K562 (cell line): ENCODE measurements at regions not wholly inside any gene's neighbourhood (a gene's known extent, or its start where the extent isn't known, plus 50 kb on each side); places are given as distances from the start of the nearest gene placed in this dataset.

Experiments
- ATAC-seq: fragments of 200-7000 bp; cut with Tn5 transposase; 3 replicates; pipeline ENCODE4 v1.9.1; 2020; ENCODE audit warnings: moderate library complexity
- BruUV-seq: library from RNA; stranded (reverse); fragments of 400-500 nt; replicated peaks from 2 replicates; lab custom pipeline; 2021; lab: Mats Ljungman, UMichigan
- CTCF ChIA-PET: fragments of 300-600 bp; formaldehyde crosslinking; extraction: SDS; loops from one replicate; lab custom pipeline; 2021; ENCODE audit warnings: low intra/inter-chr PET ratio; lab: Yijun Ruan, JAX
- POLR2A ChIA-PET: fragments of 300-600, 350-650 bp; sonication (Branson Sonifier 250); formaldehyde crosslinking; extraction: SDS; loops from one replicate; lab custom pipeline; 2021; ENCODE audit warnings: antibody characterized with exemption, inconsistent platforms; lab: Yijun Ruan, JAX
- DNase-seq, 4 experiments: peaks; one replicate each; pipeline versions ENCODE4 v3.0.0 to v3.0.0-alpha.2; 2011 to 2018; ENCODE audit warnings: low spot score in 3 of 4, mixed read lengths in 3 of 4; ENCODE audit errors: extremely low read depth in 1 of 4
- FAIRE-seq: peaks from 2 replicates; lab custom pipeline; 2011; peaks lifted over from hg19 to GRCh38; lab: Jason Lieb, UNC
- H2AFZ ChIP-seq: 2 replicates; pipeline ENCODE4 v1.6.0; 2011; ENCODE audit warnings: low read depth, low read length, control low read depth, inconsistent platforms
- H3K27ac ChIP-seq: fragments of 200-600 bp; 3 replicates; pipeline ENCODE4 v1.8.0; 2011; ENCODE audit warnings: low read depth, mild to moderate bottlenecking, control low read depth, inconsistent platforms, low read length, moderate library complexity, mixed read lengths; ENCODE audit errors: extremely low read depth
- H3K27me3 ChIP-seq, 2 experiments: fragments of 300-600 bp in 1 of 2; 2 replicates in 1 of 2; 3 replicates in 1 of 2; pipeline versions ENCODE4 v1.6.0 to v1.8.0; 2011; ENCODE audit warnings: inconsistent platforms in 2 of 2, low read length in 2 of 2, mild to moderate bottlenecking in 1 of 2, mixed read lengths in 1 of 2, moderate library complexity in 1 of 2; ENCODE audit not compliant: control insufficient read depth in 2 of 2, insufficient read depth in 2 of 2
- H3K36me3 ChIP-seq: fragments of 300-600 bp; 3 replicates; pipeline ENCODE4 v1.8.0; 2011; ENCODE audit warnings: mild to moderate bottlenecking, low read length, inconsistent platforms; ENCODE audit not compliant: control insufficient read depth, insufficient read depth
- H3K4me1 ChIP-seq, 2 experiments: fragments of 200-600 bp in 1 of 2; replicated peaks in 1 of 2; 2 replicates in 1 of 2; 3 replicates in 1 of 2; pipeline versions ENCODE4 v1.5.1 to v1.8.0; 2011; ENCODE audit warnings: inconsistent platforms in 2 of 2, low read length in 2 of 2, mild to moderate bottlenecking in 1 of 2, mixed read lengths in 1 of 2, moderate library complexity in 1 of 2; ENCODE audit not compliant: control insufficient read depth in 2 of 2, insufficient read depth in 2 of 2
- H3K4me2 ChIP-seq: 2 replicates; pipeline ENCODE4 v1.6.1; 2011; ENCODE audit warnings: low read length, control low read depth, inconsistent platforms, mixed read lengths; ENCODE audit not compliant: insufficient read depth
- H3K4me3 ChIP-seq: fragments of 200-600 bp; sonication (generic), shearing (Covaris generic); 2 replicates; pipeline ENCODE4 v1.5.1; 2016; ENCODE audit warnings: control low read depth, inconsistent platforms
- H3K79me2 ChIP-seq: fragments of 200-600 bp; 3 replicates; pipeline ENCODE4 v1.8.0; 2011; ENCODE audit warnings: low read length, inconsistent platforms; ENCODE audit not compliant: control insufficient read depth, insufficient read depth
- H3K9ac ChIP-seq, 2 experiments: 2 replicates each; pipeline versions ENCODE4 v1.6.0 to v1.6.1; 2011; ENCODE audit warnings: low read depth in 2 of 2, low read length in 2 of 2, control low read depth in 1 of 2, inconsistent platforms in 1 of 2, mild to moderate bottlenecking in 1 of 2, mixed read lengths in 1 of 2; ENCODE audit not compliant: insufficient read depth in 1 of 2
- H3K9me1 ChIP-seq: one replicate; pipeline ENCODE4 v1.6.0; 2011; ENCODE audit warnings: inconsistent platforms, mild to moderate bottlenecking, low read length, moderate library complexity; ENCODE audit not compliant: control insufficient read depth, insufficient read depth
- H3K9me3 ChIP-seq: replicated peaks from 2 replicates; pipeline ENCODE4 v1.5.1; 2011; ENCODE audit warnings: low read depth, low read length, inconsistent platforms; ENCODE audit not compliant: control insufficient read depth, insufficient read depth
- H4K20me1 ChIP-seq: replicated peaks from 2 replicates; pipeline ENCODE4 v1.6.1; 2011; ENCODE audit warnings: low read length, inconsistent platforms, mixed read lengths; ENCODE audit not compliant: control insufficient read depth, insufficient read depth
- ADNP ChIP-seq: fragments of 200-800 bp; sonication (Bioruptor generic); IDR thresholded peaks from 2 replicates; pipeline ENCODE4 v1.6.1; 2016; ENCODE audit warnings: missing genetic modification characterization, missing compliant biosample characterization
- KAT2B ChIP-seq: IDR thresholded peaks from one replicate; pipeline ENCODE4 v1.6.1; 2012; ENCODE audit warnings: low read depth, mild to moderate bottlenecking, control low read depth, inconsistent platforms, low read length, moderate library complexity
- POLR3G ChIP-seq: IDR thresholded peaks from 2 replicates; pipeline ENCODE4 v1.6.1; 2011; ENCODE audit not compliant: insufficient read length, insufficient replicate concordance; ENCODE audit errors: extremely low read depth
- RNF219 ChIP-seq: fragments of 250-450 bp; sonication (Bioruptor Pico); IDR thresholded peaks from 2 replicates; pipeline ENCODE4 v1.5.0; 2022; ENCODE audit warnings: mild to moderate bottlenecking
- SMARCB1 ChIP-seq: IDR thresholded peaks from 2 replicates; pipeline ENCODE4 v1.6.1; 2011; ENCODE audit warnings: improper control_type of control experiment, low read depth; ENCODE audit not compliant: insufficient read length
- TSC22D4 ChIP-seq: fragments of 450-650 bp; IDR thresholded peaks from 2 replicates; pipeline ENCODE4 v1.6.1; 2016; ENCODE audit warnings: missing genetic modification characterization, missing biosample characterization, control low read depth
- XRCC5 ChIP-seq: fragments of 200-400 bp; formaldehyde crosslinking; IDR thresholded peaks from 2 replicates; pipeline ENCODE4 v1.6.1; 2017; ENCODE audit warnings: low read depth, mild to moderate bottlenecking, low read length
- ZNF134 ChIP-seq: fragments of 250-450 bp; sonication (Bioruptor Pico); conservative IDR thresholded peaks from 2 replicates; pipeline ENCODE4 v1.4.0; 2020
- WGBS: fragments of 100-300 bp; shearing (Covaris generic); methylation state at CpG from one replicate; pipeline ENCODE4 v1.1.6; 2016; ENCODE audit warnings: low coverage, mixed read lengths; ENCODE audit not compliant: insufficient coverage; ENCODE audit errors: missing lambda C conversion rate; 5-methylcytosine and 5-hydroxymethylcytosine counted together
- in situ Hi-C: fragments of 300-500 bp; cut with MboI; formaldehyde crosslinking; loops from 4 replicates; pipeline ENCODE4 v1.15.0; 2018; ENCODE audit warnings: inconsistent platforms, mixed read lengths
- intact Hi-C: fragments of 100-400 bp; cut with micrococcal nuclease; formaldehyde crosslinking; loops from 2 replicates; pipeline ENCODE4 v1.14.2; 2022
- TF ChIP-seq, protein P1 (sequence below): fragments of 450-650 bp; formaldehyde crosslinking; IDR thresholded peaks from 2 replicates; pipeline ENCODE4 v1.4.0; 2020; ENCODE audit warnings: mild to moderate bottlenecking, mixed read lengths
- TF ChIP-seq, protein P2 (sequence below): sonication (generic); formaldehyde crosslinking; IDR thresholded peaks from 2 replicates; pipeline ENCODE4 v1.9.0; 2022; ENCODE audit warnings: mild to moderate bottlenecking, missing genetic modification reagents
- TF ChIP-seq, protein P3 (sequence below): fragments of 200-800 bp; sonication (Bioruptor generic); IDR thresholded peaks from 2 replicates; pipeline ENCODE4 v1.6.1; 2016; ENCODE audit warnings: missing genetic modification characterization, missing compliant biosample characterization

DNA sequence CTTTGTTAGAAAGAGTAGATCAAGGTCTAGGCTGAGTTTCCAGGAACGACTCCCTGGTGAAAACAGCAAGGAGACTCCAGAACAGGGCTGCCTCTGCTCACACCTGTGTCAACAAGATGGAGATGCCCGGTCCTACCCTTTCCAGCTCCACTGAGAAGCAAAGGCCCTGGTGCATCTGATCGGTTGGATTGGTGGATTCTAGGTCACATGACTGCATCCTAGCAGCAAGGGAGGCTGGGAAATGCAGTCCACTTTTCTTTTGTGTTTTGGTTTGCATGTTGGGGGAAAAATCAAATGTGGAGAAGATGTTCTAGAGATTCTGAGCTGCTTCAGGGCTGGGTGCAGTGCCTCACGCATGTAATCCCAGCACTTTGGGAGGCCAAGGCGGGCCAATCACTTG is 82.0 kb upstream of the TRIO start (continued):
- TF ChIP-seq RNF219 (CRISPR knock-in tag): no peak
- no peak for TF ChIP-seq POLR3G
- TF ChIP-seq, protein P1, sequence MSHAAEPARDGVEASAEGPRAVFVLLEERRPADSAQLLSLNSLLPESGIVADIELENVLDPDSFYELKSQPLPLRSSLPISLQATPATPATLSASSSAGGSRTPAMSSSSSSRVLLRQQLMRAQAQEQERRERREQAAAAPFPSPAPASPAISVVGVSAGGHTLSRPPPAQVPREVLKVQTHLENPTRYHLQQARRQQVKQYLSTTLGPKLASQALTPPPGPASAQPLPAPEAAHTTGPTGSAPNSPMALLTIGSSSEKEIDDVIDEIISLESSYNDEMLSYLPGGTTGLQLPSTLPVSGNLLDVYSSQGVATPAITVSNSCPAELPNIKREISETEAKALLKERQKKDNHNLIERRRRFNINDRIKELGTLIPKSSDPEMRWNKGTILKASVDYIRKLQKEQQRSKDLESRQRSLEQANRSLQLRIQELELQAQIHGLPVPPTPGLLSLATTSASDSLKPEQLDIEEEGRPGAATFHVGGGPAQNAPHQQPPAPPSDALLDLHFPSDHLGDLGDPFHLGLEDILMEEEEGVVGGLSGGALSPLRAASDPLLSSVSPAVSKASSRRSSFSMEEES (CRISPR knock-in tag): peak; percentile 84
- TF ChIP-seq, protein P2, sequence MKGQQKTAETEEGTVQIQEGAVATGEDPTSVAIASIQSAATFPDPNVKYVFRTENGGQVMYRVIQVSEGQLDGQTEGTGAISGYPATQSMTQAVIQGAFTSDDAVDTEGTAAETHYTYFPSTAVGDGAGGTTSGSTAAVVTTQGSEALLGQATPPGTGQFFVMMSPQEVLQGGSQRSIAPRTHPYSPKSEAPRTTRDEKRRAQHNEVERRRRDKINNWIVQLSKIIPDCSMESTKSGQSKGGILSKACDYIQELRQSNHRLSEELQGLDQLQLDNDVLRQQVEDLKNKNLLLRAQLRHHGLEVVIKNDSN (CRISPR knock-in tag): peak; percentile 69

DNA sequence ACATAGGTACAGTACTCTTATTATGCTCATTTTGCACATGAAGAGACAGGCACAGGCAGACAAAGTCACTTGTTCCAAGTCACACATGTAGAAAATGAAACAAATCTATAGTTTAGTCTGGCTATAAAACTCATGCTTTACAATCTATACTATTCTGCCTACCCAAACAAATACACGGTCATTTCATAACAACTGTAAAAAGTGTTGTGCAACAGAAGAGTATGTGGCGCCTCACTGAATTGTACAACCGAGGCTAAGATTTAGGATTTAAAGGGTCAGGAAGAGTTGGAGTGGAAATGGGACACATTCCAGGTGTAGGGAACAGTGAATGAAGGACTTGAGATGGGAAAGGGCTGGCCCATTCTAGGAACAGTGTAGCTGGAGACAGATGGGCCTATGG is 82.9 kb upstream of the TRIO start:
- Histone ChIP-seq H3K27me3 (no peaks in the 10 kb centered on the region), H3K4me3 (no peak overlapping the region), H4K20me1 (no peaks in the 10 kb centered on the region), H3K9me3 (no peaks in the 10 kb centered on the region), H3K79me2 (no peaks in the 10 kb centered on the region), H3K9me1 (no peaks in the 10 kb centered on the region), H3K36me3 (no peaks in the 10 kb centered on the region), H3K9ac (no peak overlapping the region), H3K4me1 (no peaks in the 10 kb centered on the region), H2AFZ (no peak overlapping the region), H3K27ac (no peak overlapping the region), H3K4me2 (no peak overlapping the region)
- in situ Hi-C loops (no loop called here), intact Hi-C loops (no loop called here)
- CTCF ChIA-PET: no interaction called here
- no peak for ATAC-seq
- no TSS peak for BruUV-seq
- POLR2A ChIA-PET: no interaction called here
- WGBS: 2% methylated on average over 3 of the region's 3 CpGs
- DNase-seq: no peak
- FAIRE-seq: no peak
- TF ChIP-seq, protein P3, sequence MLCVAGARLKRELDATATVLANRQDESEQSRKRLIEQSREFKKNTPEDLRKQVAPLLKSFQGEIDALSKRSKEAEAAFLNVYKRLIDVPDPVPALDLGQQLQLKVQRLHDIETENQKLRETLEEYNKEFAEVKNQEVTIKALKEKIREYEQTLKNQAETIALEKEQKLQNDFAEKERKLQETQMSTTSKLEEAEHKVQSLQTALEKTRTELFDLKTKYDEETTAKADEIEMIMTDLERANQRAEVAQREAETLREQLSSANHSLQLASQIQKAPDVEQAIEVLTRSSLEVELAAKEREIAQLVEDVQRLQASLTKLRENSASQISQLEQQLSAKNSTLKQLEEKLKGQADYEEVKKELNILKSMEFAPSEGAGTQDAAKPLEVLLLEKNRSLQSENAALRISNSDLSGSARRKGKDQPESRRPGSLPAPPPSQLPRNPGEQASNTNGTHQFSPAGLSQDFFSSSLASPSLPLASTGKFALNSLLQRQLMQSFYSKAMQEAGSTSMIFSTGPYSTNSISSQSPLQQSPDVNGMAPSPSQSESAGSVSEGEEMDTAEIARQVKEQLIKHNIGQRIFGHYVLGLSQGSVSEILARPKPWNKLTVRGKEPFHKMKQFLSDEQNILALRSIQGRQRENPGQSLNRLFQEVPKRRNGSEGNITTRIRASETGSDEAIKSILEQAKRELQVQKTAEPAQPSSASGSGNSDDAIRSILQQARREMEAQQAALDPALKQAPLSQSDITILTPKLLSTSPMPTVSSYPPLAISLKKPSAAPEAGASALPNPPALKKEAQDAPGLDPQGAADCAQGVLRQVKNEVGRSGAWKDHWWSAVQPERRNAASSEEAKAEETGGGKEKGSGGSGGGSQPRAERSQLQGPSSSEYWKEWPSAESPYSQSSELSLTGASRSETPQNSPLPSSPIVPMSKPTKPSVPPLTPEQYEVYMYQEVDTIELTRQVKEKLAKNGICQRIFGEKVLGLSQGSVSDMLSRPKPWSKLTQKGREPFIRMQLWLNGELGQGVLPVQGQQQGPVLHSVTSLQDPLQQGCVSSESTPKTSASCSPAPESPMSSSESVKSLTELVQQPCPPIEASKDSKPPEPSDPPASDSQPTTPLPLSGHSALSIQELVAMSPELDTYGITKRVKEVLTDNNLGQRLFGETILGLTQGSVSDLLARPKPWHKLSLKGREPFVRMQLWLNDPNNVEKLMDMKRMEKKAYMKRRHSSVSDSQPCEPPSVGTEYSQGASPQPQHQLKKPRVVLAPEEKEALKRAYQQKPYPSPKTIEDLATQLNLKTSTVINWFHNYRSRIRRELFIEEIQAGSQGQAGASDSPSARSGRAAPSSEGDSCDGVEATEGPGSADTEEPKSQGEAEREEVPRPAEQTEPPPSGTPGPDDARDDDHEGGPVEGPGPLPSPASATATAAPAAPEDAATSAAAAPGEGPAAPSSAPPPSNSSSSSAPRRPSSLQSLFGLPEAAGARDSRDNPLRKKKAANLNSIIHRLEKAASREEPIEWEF (CRISPR knock-in tag): no peak
- TF ChIP-seq KAT2B (no peak), XRCC5 (no peak), SMARCB1 (no peak), TSC22D4 (tag) (no peak), ZNF134 (no peak), ADNP (tag) (no peak)
